CD4-positive, alpha-beta T cell (primary cell): ENCODE measurements at regions not wholly inside any gene's neighbourhood (a gene's known extent, or its start where the extent isn't known, plus 50 kb on each side); places are given as distances from the start of the nearest gene placed in this dataset.

ENCODE experiments used
- ATAC-seq: fragments of 200-7000 bp; cut with Tn5 transposase; one replicate; pipeline ENCODE4 v1.10.0; 2022; ENCODE audit warnings: mild to moderate bottlenecking; ENCODE audit not compliant: poor library complexity
- CTCF ChIA-PET: fragments of 350-600 bp; sonication (Branson Sonifier 250); formaldehyde crosslinking; loops from one replicate; lab custom pipeline; 2021; ENCODE audit warnings: antibody characterized with exemption, inconsistent platforms; lab: Charles Lee
- POLR2A ChIA-PET: fragments of 350-600 bp; sonication (Branson Sonifier 250); formaldehyde crosslinking; loops from one replicate; lab custom pipeline; 2021; ENCODE audit warnings: antibody characterized with exemption, inconsistent platforms; lab: Charles Lee
- DNase-seq, 14 experiments: peaks; one replicate each; pipeline ENCODE4 v3.0.0-alpha.2; 2013 to 2020; ENCODE audit warnings: mixed read lengths in 2 of 14
- H3K27ac ChIP-seq, 2 donors: one replicate each; pipeline versions ENCODE4 v1.5.1 to v1.7.0; 2013; ENCODE audit warnings: low read length in 2 of 2, low read depth in 1 of 2, mild to moderate bottlenecking in 1 of 2
- H3K27me3 ChIP-seq, 2 experiments: 1 replicate in 1 of 2; 2 replicates in 1 of 2; pipeline versions ENCODE4 v1.6.1 to v1.7.0; 2013; ENCODE audit warnings: low read length in 2 of 2, control low read depth in 1 of 2, mild to moderate bottlenecking in 1 of 2, moderate library complexity in 1 of 2; ENCODE audit not compliant: insufficient read depth in 2 of 2, control insufficient read depth in 1 of 2
- H3K36me3 ChIP-seq: one replicate; pipeline ENCODE4 v1.6.1; 2013; ENCODE audit warnings: low read length, control low read depth; ENCODE audit not compliant: insufficient read depth
- H3K4me1 ChIP-seq: one replicate; pipeline ENCODE4 v1.6.1; 2013; ENCODE audit warnings: low read length, control low read depth; ENCODE audit not compliant: insufficient read depth
- H3K4me3 ChIP-seq: one replicate; pipeline ENCODE4 v1.5.1; 2013; ENCODE audit warnings: mild to moderate bottlenecking, low read length, moderate library complexity
- H3K9me3 ChIP-seq, 2 experiments: 1 replicate in 1 of 2; 2 replicates in 1 of 2; pipeline versions ENCODE4 v1.6.1 to v1.7.0; 2013; ENCODE audit warnings: low read length in 2 of 2, mild to moderate bottlenecking in 2 of 2, control low read depth in 1 of 2, moderate library complexity in 1 of 2; ENCODE audit not compliant: control insufficient read depth in 1 of 2, insufficient read depth in 1 of 2
- H3K27ac Mint-ChIP-seq: one replicate; pipeline ENCODE4 v1.8.0; 2020; ENCODE audit warnings: mixed read lengths
- H3K27me3 Mint-ChIP-seq: one replicate; pipeline ENCODE4 v1.8.0; 2021; ENCODE audit warnings: mixed read lengths
- H3K36me3 Mint-ChIP-seq: one replicate; pipeline ENCODE4 v1.8.0; 2021; ENCODE audit warnings: low read depth, mixed read lengths
- H3K4me1 Mint-ChIP-seq: one replicate; pipeline ENCODE4 v1.8.0; 2021; ENCODE audit warnings: low read depth, mixed read lengths
- H3K4me3 Mint-ChIP-seq: one replicate; pipeline ENCODE4 v1.8.0; 2020; ENCODE audit warnings: mild to moderate bottlenecking, mixed read lengths
- H3K9me3 Mint-ChIP-seq: one replicate; pipeline ENCODE4 v1.8.0; 2020; ENCODE audit warnings: mixed read lengths
- CTCF ChIP-seq: fragments of 200-600 bp; IDR thresholded peaks from one replicate; pipeline ENCODE4 v1.8.0; 2022; ENCODE audit warnings: antibody characterized with exemption, mild to moderate bottlenecking
- intact Hi-C, 2 experiments: fragments of 100-400 bp; cut with DNase I in 1 of 2; cut with micrococcal nuclease in 1 of 2; formaldehyde crosslinking; loops; one replicate each; pipeline versions ENCODE4 v1.15.1 to v1.9.0; 2023 to 2025; cut with DNase I, micrococcal nuclease

- DNase-seq (no peak), ATAC-seq (no peak)
- intact Hi-C loops, result no loop called here
- TF ChIP-seq CTCF, result no peak
- Mint-ChIP-seq H3K27ac (no peak overlapping the region), H3K9me3 (peaks cover 6% of the 10 kb centered on the region), H3K27me3 (no peaks in the 10 kb centered on the region), H3K4me1 (no peaks in the 10 kb centered on the region), H3K36me3 (no peaks in the 10 kb centered on the region), H3K4me3 (no peak overlapping the region)
- Histone ChIP-seq H3K4me3 (no peak overlapping the region), H3K27ac (no peak overlapping the region), H3K36me3 (no peaks in the 10 kb centered on the region), H3K9me3 (peaks cover 0 to 3% of the 10 kb centered on the region in 2 experiments), H3K4me1 (no peaks in the 10 kb centered on the region), H3K27me3 (no peaks in the 10 kb centered on the region)
- ChIA-PET CTCF (no interaction called here), POLR2A (no interaction called here)
These were observed 603.7 kb downstream of the TENT5A start for GRCh38 chr6:81148751-81149150.

GRCh38 chr6:81145506-81145905, 607.0 kb downstream of the TENT5A start:
- no peaks in the 10 kb centered on the region for H3K4me1 Mint-ChIP-seq
- no peak for ATAC-seq
- intact Hi-C loops, result no loop called here
- Histone ChIP-seq H3K36me3 (no peaks in the 10 kb centered on the region), H3K9me3 (no peaks in the 10 kb centered on the region), H3K27me3 (no peaks in the 10 kb centered on the region), H3K27ac (no peak overlapping the region), H3K4me3 (no peak overlapping the region), H3K4me1 (no peaks in the 10 kb centered on the region)
- H3K4me3 Mint-ChIP-seq, result no peak overlapping the region
- no peaks in the 10 kb centered on the region for H3K36me3 Mint-ChIP-seq
- ChIA-PET POLR2A (no interaction called here), CTCF (no interaction called here)
- no peaks in the 10 kb centered on the region for H3K27me3 Mint-ChIP-seq
- no peak for DNase-seq
- H3K27ac Mint-ChIP-seq, result no peak overlapping the region
- H3K9me3 Mint-ChIP-seq, result peaks cover 5% of the 10 kb centered on the region
- no peak for TF ChIP-seq CTCF

GRCh38 chr6:81144346-81144745, 608.1 kb downstream of the TENT5A start:
- ChIA-PET CTCF (no interaction called here), POLR2A (no interaction called here)
- DNase-seq (no peak), ATAC-seq (no peak)
- Histone ChIP-seq H3K27me3 (no peaks in the 10 kb centered on the region), H3K9me3 (no peaks in the 10 kb centered on the region), H3K36me3 (no peaks in the 10 kb centered on the region), H3K27ac (no peak overlapping the region), H3K4me3 (no peak overlapping the region), H3K4me1 (no peaks in the 10 kb centered on the region)
- Mint-ChIP-seq H3K27ac (no peak overlapping the region), H3K27me3 (no peaks in the 10 kb centered on the region), H3K36me3 (no peaks in the 10 kb centered on the region), H3K4me3 (no peak overlapping the region), H3K9me3 (peaks cover 5% of the 10 kb centered on the region), H3K4me1 (no peaks in the 10 kb centered on the region)
- no peak for TF ChIP-seq CTCF
- intact Hi-C loops, result no loop called here
